Keratinocyte (primary cell): ENCODE measurements at regions not wholly inside any gene's neighbourhood (a gene's known extent, or its start where the extent isn't known, plus 50 kb on each side); places are given as distances from the start of the nearest gene placed in this dataset.

ENCODE experiments used
- DNase-seq: peaks from one replicate; pipeline ENCODE4 v3.0.0-alpha.2; 2011; ENCODE audit warnings: low read depth, missing footprints, low spot score
- FAIRE-seq: peaks from 2 replicates; lab custom pipeline; 2011; peaks lifted over from hg19 to GRCh38; lab: Jason Lieb, UNC
- H2AFZ ChIP-seq: 2 replicates; pipeline ENCODE4 v1.6.0; 2012; ENCODE audit warnings: low read length, control low read depth, inconsistent platforms; ENCODE audit not compliant: control insufficient read depth
- H3K27ac ChIP-seq: 2 replicates; pipeline ENCODE4 v1.5.1; 2011; ENCODE audit warnings: low read length; ENCODE audit not compliant: control insufficient read depth, insufficient read depth
- H3K27me3 ChIP-seq: 3 replicates; pipeline ENCODE4 v1.6.0; 2011; ENCODE audit warnings: low read length; ENCODE audit not compliant: control insufficient read depth, insufficient read depth; ENCODE audit errors: extremely low read depth
- H3K36me3 ChIP-seq, 2 experiments: 2 replicates in 1 of 2; 3 replicates in 1 of 2; pipeline ENCODE4 v1.5.1; 2011; ENCODE audit warnings: low read length in 2 of 2, mild to moderate bottlenecking in 1 of 2; ENCODE audit not compliant: control insufficient read depth in 2 of 2, insufficient read depth in 2 of 2; ENCODE audit errors: extremely low read depth in 1 of 2
- H3K4me1 ChIP-seq: 3 replicates; pipeline ENCODE4 v1.5.1; 2011; ENCODE audit warnings: low read length; ENCODE audit not compliant: control insufficient read depth, insufficient read depth; ENCODE audit errors: extremely low read depth
- H3K4me2 ChIP-seq: 3 replicates; pipeline ENCODE4 v1.6.0; 2011; ENCODE audit warnings: low read depth, low read length; ENCODE audit not compliant: control insufficient read depth, insufficient read depth; ENCODE audit errors: extremely low read depth
- H3K4me3 ChIP-seq, 3 experiments: fragments of 200-600 bp in 1 of 3; sonication (generic) in 1 of 3; 2 replicates in 2 of 3; 3 replicates in 1 of 3; pipeline ENCODE4 v1.5.1; 2011 to 2016; ENCODE audit warnings: low read length in 3 of 3, mild to moderate bottlenecking in 3 of 3, control low read depth in 2 of 3, inconsistent platforms in 1 of 3, low read depth in 1 of 3, mixed read lengths in 1 of 3, mixed run types in 1 of 3, moderate library complexity in 1 of 3; ENCODE audit not compliant: control insufficient read depth in 2 of 3, insufficient read depth in 2 of 3; ENCODE audit errors: extremely low read depth in 1 of 3
- H3K79me2 ChIP-seq: 2 replicates; pipeline ENCODE4 v1.6.0; 2012; ENCODE audit warnings: low read length; ENCODE audit not compliant: control insufficient read depth, insufficient read depth
- H3K9ac ChIP-seq: 3 replicates; pipeline ENCODE4 v1.6.0; 2011; ENCODE audit warnings: low read length; ENCODE audit not compliant: control insufficient read depth, insufficient read depth; ENCODE audit errors: extremely low read depth
- H3K9me1 ChIP-seq: 3 replicates; pipeline ENCODE4 v1.6.0; 2011; ENCODE audit warnings: low read length; ENCODE audit not compliant: control insufficient read depth, insufficient read depth; ENCODE audit errors: extremely low read depth
- H3K9me3 ChIP-seq: 2 replicates; pipeline ENCODE4 v1.5.1; 2012; ENCODE audit warnings: low read depth, low read length; ENCODE audit not compliant: control insufficient read depth
- H4K20me1 ChIP-seq: 3 replicates; pipeline ENCODE4 v1.6.0; 2011; ENCODE audit warnings: low read length; ENCODE audit not compliant: control insufficient read depth, insufficient read depth; ENCODE audit errors: extremely low read depth
- CTCF ChIP-seq, 3 experiments: IDR thresholded peaks in 1 of 3; conservative IDR thresholded peaks in 1 of 3; optimal IDR thresholded peaks in 1 of 3; 2 replicates in 2 of 3; 3 replicates in 1 of 3; pipeline versions ENCODE3 to v1.5.1; 2011; ENCODE audit warnings: low read length in 3 of 3, mild to moderate bottlenecking in 3 of 3, moderate library complexity in 2 of 3, control low read depth in 1 of 3, inconsistent platforms in 1 of 3; ENCODE audit not compliant: insufficient read depth in 2 of 3; ENCODE audit errors: extremely low read depth in 1 of 3
- EZH2 ChIP-seq: IDR thresholded peaks from one replicate; pipeline ENCODE4 v1.6.1; 2012; ENCODE audit warnings: inconsistent platforms, mild to moderate bottlenecking, low read length, moderate library complexity
- dilution Hi-C: fragments of 300-500 bp; cut with MboI; formaldehyde crosslinking; loops from one replicate; pipeline ENCODE4 v1.7.0; 2020; ENCODE audit warnings: low sequenced_read_pairs; ENCODE audit not compliant: extremely low pct_ligation_motif_present

- Histone ChIP-seq H2AFZ (no peak overlapping the region), H3K27me3 (no peaks in the 10 kb centered on the region), H3K4me3 (no peak overlapping the region), H3K9ac (no peak overlapping the region), H3K9me3 (no peaks in the 10 kb centered on the region), H3K4me2 (no peak overlapping the region), H4K20me1 (peaks cover 2% of the 10 kb centered on the region), H3K9me1 (no peaks in the 10 kb centered on the region), H3K4me1 (no peaks in the 10 kb centered on the region), H3K36me3 (no peaks in the 10 kb centered on the region), H3K79me2 (peaks cover 5% of the 10 kb centered on the region), H3K27ac (no peak overlapping the region)
- FAIRE-seq (no peak), DNase-seq (no peak)
- dilution Hi-C loops, result no loop called here
- TF ChIP-seq EZH2, result no peak
- TF ChIP-seq CTCF (optimal IDR thresholded peaks at IDR 0.05 in 1 of 3, IDR thresholded peaks at IDR 0.05 in 1 of 3, conservative IDR thresholded peaks at IDR 0.05 in 1 of 3; ENCODE audit: extremely low read depth in 1 of 3, insufficient read depth in 2 of 3, low read length in 3 of 3), result no peak
These were observed 223.5 kb downstream of the CYB561 start for GRCh38 chr17:63222655-63223054.

DNA sequence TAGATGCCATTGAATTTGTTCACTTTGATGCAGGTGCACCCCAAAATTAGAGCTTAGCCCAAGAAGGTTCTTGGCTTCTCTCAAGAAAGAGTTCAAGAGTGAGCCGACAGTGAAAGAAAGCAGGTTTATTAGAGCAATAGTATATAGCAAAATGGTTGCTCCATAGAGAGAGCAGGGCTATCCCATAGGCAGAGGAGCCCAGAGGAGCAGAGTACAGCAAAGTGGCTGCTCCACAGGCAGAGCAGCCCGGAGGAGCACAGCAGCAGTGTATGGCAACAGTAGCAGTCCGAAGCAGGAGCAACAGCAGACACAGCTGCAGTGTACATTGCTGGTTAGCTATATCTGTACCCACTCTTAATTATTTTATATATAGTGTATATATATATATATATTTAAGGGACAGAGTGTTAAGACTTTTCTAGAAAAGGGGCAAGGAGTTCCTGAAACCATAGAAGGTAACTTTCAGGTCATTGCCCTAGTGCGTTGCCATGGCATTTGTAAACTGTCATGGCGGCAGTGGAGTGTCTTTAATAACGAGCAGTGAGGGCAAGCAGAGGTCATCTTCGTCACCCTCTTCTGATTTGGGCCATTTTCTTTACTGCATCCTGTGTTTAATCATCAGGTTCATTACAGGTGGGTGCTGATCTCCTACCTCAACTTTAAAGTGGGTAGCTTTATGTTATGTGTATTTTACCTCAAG, 222.7 kb downstream of the CYB561 start:
- Histone ChIP-seq H3K27ac (no peak overlapping the region), H3K36me3 (no peaks in the 10 kb centered on the region), H2AFZ (no peak overlapping the region), H3K79me2 (peaks cover 9% of the 10 kb centered on the region), H4K20me1 (peaks cover 2% of the 10 kb centered on the region), H3K4me1 (no peaks in the 10 kb centered on the region), H3K9ac (no peak overlapping the region), H3K4me2 (no peak overlapping the region), H3K9me3 (no peaks in the 10 kb centered on the region), H3K4me3 (no peak overlapping the region), H3K9me1 (no peaks in the 10 kb centered on the region), H3K27me3 (no peaks in the 10 kb centered on the region)
- dilution Hi-C loops, result no loop called here
- TF ChIP-seq EZH2 (no peak), CTCF (optimal IDR thresholded peaks at IDR 0.05 in 1 of 3, IDR thresholded peaks at IDR 0.05 in 1 of 3, conservative IDR thresholded peaks at IDR 0.05 in 1 of 3; ENCODE audit: extremely low read depth in 1 of 3, insufficient read depth in 2 of 3, low read length in 3 of 3) (no peak)
- FAIRE-seq (no peak), DNase-seq (no peak)
